Heart left ventricle (tissue), 16 donors: ENCODE measurements at regions not wholly inside any gene's neighbourhood (a gene's known extent, or its start where the extent isn't known, plus 50 kb on each side); places are given as distances from the start of the nearest gene placed in this dataset.
"Not testable (repeated sequence)": the region's sequence is repeated elsewhere in the genome, so short reads cannot be mapped to it uniquely, and the experiment has no call there.

Source experiments
- ATAC-seq, 4 donors: fragments of 200-7000 bp; cut with Tn5 transposase; one replicate each; pipeline ENCODE4 v1.9.1; 2020 to 2022; ENCODE audit warnings: moderate library complexity in 4 of 4, mild to moderate bottlenecking in 3 of 4, moderate number of reproducible peaks in 1 of 4
- DNase-seq, 5 donors: peaks; one replicate each; pipeline ENCODE4 v3.0.0-alpha.2; 2020
- H3K27ac ChIP-seq, 12 donors: fragments of 200-600 bp; sonication (generic) in 4 of 12; one replicate each; pipeline versions ENCODE4 v1.5.0 to v1.8.0; 2016 to 2022; ENCODE audit warnings: mild to moderate bottlenecking in 2 of 12
- H3K27me3 ChIP-seq, 9 donors: fragments of 200-600 bp; sonication (generic) in 2 of 9; one replicate each; pipeline versions ENCODE4 v1.5.1 to v1.8.0; 2016 to 2022; ENCODE audit warnings: mild to moderate bottlenecking in 3 of 9
- H3K36me3 ChIP-seq, 9 donors: fragments of 200-600 bp; sonication (generic) in 2 of 9; one replicate each; pipeline versions ENCODE4 v1.5.0 to v1.8.0; 2018 to 2022; ENCODE audit warnings: mild to moderate bottlenecking in 2 of 9
- H3K4me1 ChIP-seq, 12 donors: fragments of 200-600 bp; sonication (generic) in 4 of 12; one replicate each; pipeline versions ENCODE4 v1.5.0 to v1.8.0; 2016 to 2022; ENCODE audit warnings: mild to moderate bottlenecking in 3 of 12
- H3K4me3 ChIP-seq, 12 donors: fragments of 200-600 bp; sonication (generic) in 4 of 12; one replicate each; pipeline versions ENCODE4 v1.5.0 to v1.8.0; 2017 to 2022; ENCODE audit warnings: mild to moderate bottlenecking in 9 of 12, moderate library complexity in 4 of 12
- H3K9me3 ChIP-seq, 12 donors: fragments of 200-600 bp; sonication (generic) in 4 of 12; one replicate each; pipeline versions ENCODE4 v1.5.0 to v1.8.0; 2016 to 2022; ENCODE audit warnings: mild to moderate bottlenecking in 1 of 12
- CTCF ChIP-seq, 12 donors: fragments of 200-600 bp; sonication (generic) in 4 of 12; IDR thresholded peaks; one replicate each; pipeline versions ENCODE4 v1.5.0 to v1.8.0; 2018 to 2022; ENCODE audit warnings: antibody characterized with exemption in 12 of 12, mild to moderate bottlenecking in 5 of 12
- POLR2A ChIP-seq, 2 donors: fragments of 450-650 bp; IDR thresholded peaks; one replicate each; pipeline ENCODE4 v1.6.1; 2017; ENCODE audit warnings: antibody characterized with exemption in 2 of 2, mild to moderate bottlenecking in 2 of 2, moderate library complexity in 2 of 2
- WGBS, 4 donors: extraction: QIAGEN DNeasy Blood & Tissue Kit in 2 of 4; methylation state at CpG; one replicate each; pipeline versions ENCODE4 v1.1.5 to v1.1.7; 2013 to 2018; 5-methylcytosine and 5-hydroxymethylcytosine counted together
- intact Hi-C, 10 donors: fragments of 100-400 bp; cut with DNase I; formaldehyde crosslinking; loops; one replicate each; pipeline versions ENCODE4 v1.11.1 to v1.14.2; 2022
- donor health status: ischemic (EF 13 %, LVEDD 7.1; RV severe dilation, severe dysfunction).
- donor health status: healthy with polysubstance abuse.
- donor health status: DM: no; HTN: yes; CAD: no.
- donor health status: DM: no; HTN: no; CAD: no.
- donor health status: ischemic (EF 25% LVEDD 6.9; RV normal size, moderate dysfunction).
- donor health status: ischemic (EF 25% LVEDD 5.7; RV mildly dilated, moderate dysfunction).
- donor health status: healthy.
- donor health status: DM: yes; HTN: yes; CAD: no.
- donor health status: ischemic (EF 35%, LVEDD 5.7; RV mildly dilated, moderate dysfunction).
- donor health status: nonischemic (EF 11% LVEDD 7.7; RV severe dilation, severe dysfunction).
- donor health status: DM: yes; HTN: yes; CAD: no.
- donor health status: PGD.
- donor health status: ischemic (EF 29% LVEDD 5.4; RV normal size, mild dysfunction).
- donor health status: nonischemic (EF 23%, LVEDD 6.1; RV moderate dilation, normal function).

- intact Hi-C loops: no loop called here
- H3K36me3 ChIP-seq: no peaks in the 10 kb centered on the region
- H3K27me3 ChIP-seq: no peaks in the 10 kb centered on the region
- ATAC-seq (no peak), DNase-seq (peak in 1 of 5 donors; percentile 27)
- 74 to 85% (median 84%) methylated on average over 11 to 16 of the region's 16 CpGs for WGBS, 4 donors
- TF ChIP-seq CTCF (IDR thresholded peaks at IDR 0.05) (no peak), POLR2A (IDR thresholded peaks at IDR 0.05) (no peak)
- H3K4me1 ChIP-seq: no peaks in the 10 kb centered on the region
- H3K4me3 ChIP-seq: no peak overlapping the region
- H3K9me3 ChIP-seq: peaks cover 0 to 3% (median 0%) of the 10 kb centered on the region in 12 donors
- no peak overlapping the region for H3K27ac ChIP-seq
Measured at GRCh38 chr14:25680934-25681333, 631.0 kb upstream of the STXBP6 start.

GRCh38 chr14:25680511-25680910, 630.6 kb upstream of the STXBP6 start:
- DNase-seq, H3K4me3 ChIP-seq, intact Hi-C loops, H3K4me1 ChIP-seq, H3K36me3 ChIP-seq, H3K27ac ChIP-seq, ATAC-seq, H3K9me3 ChIP-seq, H3K27me3 ChIP-seq: not testable (repeated sequence)
- 86 to 90% (median 88%) methylated on average over 4 of the region's 4 CpGs for WGBS, 4 donors

GRCh38 chr14:25677111-25677510, 627.2 kb upstream of the STXBP6 start:
- H3K36me3 ChIP-seq: no peaks in the 10 kb centered on the region
- peaks cover 0 to 3% (median 0%) of the 10 kb centered on the region in 12 donors for H3K9me3 ChIP-seq
- no peak overlapping the region for H3K27ac ChIP-seq
- H3K27me3 ChIP-seq: no peaks in the 10 kb centered on the region
- no peak for ATAC-seq
- TF ChIP-seq CTCF (IDR thresholded peaks at IDR 0.05) (no peak), POLR2A (IDR thresholded peaks at IDR 0.05) (no peak)
- no peak for DNase-seq
- no peaks in the 10 kb centered on the region for H3K4me1 ChIP-seq
- H3K4me3 ChIP-seq: no peak overlapping the region
- WGBS, 4 donors: 54 to 76% (median 70%) methylated on average over 3 of the region's 3 CpGs
- intact Hi-C loops: no loop called here

DNA sequence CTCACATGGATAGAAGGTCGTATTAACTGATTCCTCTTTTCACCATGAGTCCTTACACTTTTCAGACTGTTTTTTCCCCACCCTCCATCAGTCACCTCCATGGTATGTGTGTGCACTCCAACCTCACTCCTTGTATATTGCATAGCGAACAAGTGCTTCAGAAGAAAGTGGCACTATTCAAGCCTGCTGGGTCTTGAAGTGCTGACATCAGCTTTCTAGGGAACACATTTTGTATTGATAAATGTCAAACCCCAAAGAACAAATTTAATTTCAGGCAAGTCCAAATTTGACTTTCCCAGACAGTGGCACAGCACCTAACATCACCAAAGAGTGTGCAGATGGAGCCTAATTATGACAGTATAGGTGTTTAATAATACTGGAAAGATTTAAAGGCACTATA, 617.4 kb upstream of the STXBP6 start:
- ATAC-seq (no peak), DNase-seq (no peak)
- no peaks in the 10 kb centered on the region for H3K9me3 ChIP-seq
- no peaks in the 10 kb centered on the region for H3K4me1 ChIP-seq
- intact Hi-C loops: no loop called here
- H3K4me3 ChIP-seq: no peak overlapping the region
- H3K27ac ChIP-seq: no peak overlapping the region
- no peaks in the 10 kb centered on the region for H3K36me3 ChIP-seq
- H3K27me3 ChIP-seq: no peaks in the 10 kb centered on the region
- 41 to 63% (median 52%) methylated on average over 2 of the region's 2 CpGs for WGBS, 4 donors
- no peak for TF ChIP-seq CTCF (IDR thresholded peaks at IDR 0.05)
- no peak for TF ChIP-seq POLR2A (IDR thresholded peaks at IDR 0.05)

DNA sequence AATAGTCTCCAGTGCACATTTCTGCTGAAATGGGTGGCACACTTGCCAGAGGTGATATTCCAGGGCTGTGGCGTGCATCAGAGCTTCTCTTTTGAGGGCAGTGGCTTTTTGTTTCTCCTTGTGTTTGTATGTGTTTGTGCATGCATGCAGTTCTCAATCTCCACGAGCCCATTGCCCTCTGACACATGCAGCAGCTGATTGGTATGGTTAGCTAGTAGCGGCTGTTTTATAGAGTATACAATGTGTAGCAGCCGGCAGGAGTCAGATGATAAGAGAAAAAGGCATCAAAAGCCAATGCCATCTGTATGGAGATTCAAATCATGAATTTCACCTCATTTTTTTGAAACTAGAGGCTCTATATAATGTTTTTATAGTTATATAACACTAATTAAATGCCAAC, 616.9 kb upstream of the STXBP6 start:
- Histone ChIP-seq H3K36me3 (no peaks in the 10 kb centered on the region), H3K4me3 (no peak overlapping the region), H3K9me3 (no peaks in the 10 kb centered on the region), H3K4me1 (no peaks in the 10 kb centered on the region), H3K27ac (no peak overlapping the region), H3K27me3 (no peaks in the 10 kb centered on the region)
- TF ChIP-seq CTCF (IDR thresholded peaks at IDR 0.05) (no peak), POLR2A (IDR thresholded peaks at IDR 0.05) (no peak)
- ATAC-seq (no peak), DNase-seq (no peak)
- 55 to 60% (median 57%) methylated on average over 4 of the region's 4 CpGs for WGBS, 4 donors
- intact Hi-C loops: no loop called here
